Activated T-cell treated with anti-CD3 and anti-CD28 coated beads, Interleukin-2, amount 50 U/mL, for 72 hours (primary cell): ENCODE measurements at regions not wholly inside any gene's neighbourhood (a gene's known extent, or its start where the extent isn't known, plus 50 kb on each side); places are given as distances from the start of the nearest gene placed in this dataset.
A peak's percentile ranks its signal among the peaks of the same experiment; 100 is the strongest.
"Not testable (repeated sequence)": the region's sequence is repeated elsewhere in the genome, so short reads cannot be mapped to it uniquely, and the experiment has no call there.

Experiments
- ATAC-seq, 2 donors: fragments of 150-1000 bp; cut with Tn5 transposase; replicated peaks in 1 of 2; 2 replicates each; pipeline ENCODE4 v1.10.0; 2021; ENCODE audit warnings: moderate library complexity in 2 of 2, mild to moderate bottlenecking in 1 of 2
- DNase-seq, 2 donors: peaks; one replicate each; pipeline ENCODE4 v3.0.0; 2021 to 2022; ENCODE audit warnings: mixed read lengths in 1 of 2
- H3K27ac Mint-ChIP-seq: one replicate; pipeline ENCODE4 v1.8.0; 2022; ENCODE audit warnings: mild to moderate bottlenecking, moderate library complexity, mixed read lengths
- H3K27me3 Mint-ChIP-seq: one replicate; pipeline ENCODE4 v1.8.0; 2022; ENCODE audit warnings: low read depth, mixed read lengths
- H3K36me3 Mint-ChIP-seq, 2 donors: one replicate each; pipeline ENCODE4 v1.8.0; 2022; ENCODE audit warnings: mixed read lengths in 2 of 2, mild to moderate bottlenecking in 1 of 2; ENCODE audit not compliant: insufficient read depth in 2 of 2
- H3K4me1 Mint-ChIP-seq: one replicate; pipeline ENCODE4 v1.8.0; 2022; ENCODE audit warnings: low read depth, mixed read lengths
- H3K4me3 Mint-ChIP-seq, 2 donors: one replicate each; pipeline ENCODE4 v1.8.0; 2022; ENCODE audit warnings: mild to moderate bottlenecking in 2 of 2, mixed read lengths in 2 of 2, moderate library complexity in 2 of 2
- H3K9me3 Mint-ChIP-seq, 2 donors: one replicate each; pipeline ENCODE4 v1.8.0; 2022; ENCODE audit warnings: mixed read lengths in 2 of 2

GRCh38 chr1:149240530-149240929 lies 137.2 kb upstream of the NBPF9 start:
- not testable (repeated sequence) for H3K27ac Mint-ChIP-seq, H3K36me3 Mint-ChIP-seq, ATAC-seq, DNase-seq, H3K9me3 Mint-ChIP-seq, H3K27me3 Mint-ChIP-seq, H3K4me3 Mint-ChIP-seq, H3K4me1 Mint-ChIP-seq

- not testable (repeated sequence) for H3K27me3 Mint-ChIP-seq, H3K36me3 Mint-ChIP-seq, H3K9me3 Mint-ChIP-seq, ATAC-seq, H3K27ac Mint-ChIP-seq, DNase-seq, H3K4me3 Mint-ChIP-seq, H3K4me1 Mint-ChIP-seq
Measured at GRCh38 chr1:149241272-149241671, 137.9 kb upstream of the NBPF9 start.

GRCh38 chr1:149243572-149243971 lies 140.2 kb upstream of the NBPF9 start:
- not testable (repeated sequence) for H3K27ac Mint-ChIP-seq, H3K27me3 Mint-ChIP-seq

DNA sequence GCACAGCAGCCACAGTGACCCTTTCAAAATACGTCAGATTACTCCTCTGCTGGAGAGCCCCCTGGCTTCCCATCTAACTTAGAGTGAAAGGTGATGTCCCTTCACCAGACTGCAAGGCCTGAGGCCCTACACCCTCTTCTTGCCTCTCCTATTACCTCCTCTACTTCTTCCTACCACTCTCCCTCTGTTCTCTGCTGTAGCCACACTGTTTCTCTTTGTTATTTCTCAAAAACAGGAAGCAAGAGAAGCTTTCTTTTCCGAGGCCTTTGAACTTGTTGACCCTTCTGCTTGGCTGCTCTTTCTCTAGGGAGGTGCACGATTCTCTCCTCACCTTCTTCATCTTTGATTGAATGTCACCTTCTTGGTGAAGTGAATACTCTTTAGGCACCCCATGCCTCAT lies 141.3 kb upstream of the NBPF9 start:
- H3K9me3 Mint-ChIP-seq, H3K36me3 Mint-ChIP-seq, H3K4me1 Mint-ChIP-seq, H3K4me3 Mint-ChIP-seq, H3K27ac Mint-ChIP-seq, H3K27me3 Mint-ChIP-seq, ATAC-seq, DNase-seq: not testable (repeated sequence)

More at GRCh38 chr1:149243572-149243971, 140.2 kb upstream of the NBPF9 start:
- not testable (repeated sequence) for H3K4me3 Mint-ChIP-seq, H3K9me3 Mint-ChIP-seq, DNase-seq, H3K36me3 Mint-ChIP-seq, H3K4me1 Mint-ChIP-seq, ATAC-seq

- H3K27me3 Mint-ChIP-seq, H3K4me3 Mint-ChIP-seq, H3K9me3 Mint-ChIP-seq, H3K4me1 Mint-ChIP-seq, H3K36me3 Mint-ChIP-seq, DNase-seq, ATAC-seq, H3K27ac Mint-ChIP-seq: not testable (repeated sequence)
Measured at GRCh38 chr1:149246212-149246611, 142.9 kb upstream of the NBPF9 start.

DNA sequence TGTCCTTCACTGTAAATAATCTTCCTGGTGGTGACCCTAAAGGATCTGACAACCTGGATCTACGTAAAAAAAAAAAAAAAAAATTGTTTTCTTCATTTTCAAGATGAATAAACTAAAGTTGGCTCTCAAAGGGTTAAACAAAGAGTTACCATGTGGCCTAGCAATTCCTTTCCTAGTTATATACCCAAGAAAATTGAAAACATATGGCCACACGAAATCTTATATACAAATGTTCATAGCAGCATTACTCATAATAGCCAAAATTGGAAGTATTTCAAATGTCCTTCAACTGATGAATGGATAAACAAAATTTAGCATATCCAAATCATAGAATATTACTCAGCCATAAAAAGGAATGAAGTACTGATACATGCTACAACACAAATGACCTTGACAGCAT lies 145.3 kb upstream of the NBPF9 start:
- H3K9me3 Mint-ChIP-seq, H3K36me3 Mint-ChIP-seq, H3K4me1 Mint-ChIP-seq, H3K4me3 Mint-ChIP-seq, DNase-seq, ATAC-seq, H3K27me3 Mint-ChIP-seq, H3K27ac Mint-ChIP-seq: not testable (repeated sequence)

GRCh38 chr1:149249850-149250467 lies 146.6 kb upstream of the NBPF9 start:
- H3K4me1 Mint-ChIP-seq, H3K27me3 Mint-ChIP-seq, ATAC-seq, H3K4me3 Mint-ChIP-seq, H3K9me3 Mint-ChIP-seq, DNase-seq, H3K36me3 Mint-ChIP-seq, H3K27ac Mint-ChIP-seq: not testable (repeated sequence)

DNA sequence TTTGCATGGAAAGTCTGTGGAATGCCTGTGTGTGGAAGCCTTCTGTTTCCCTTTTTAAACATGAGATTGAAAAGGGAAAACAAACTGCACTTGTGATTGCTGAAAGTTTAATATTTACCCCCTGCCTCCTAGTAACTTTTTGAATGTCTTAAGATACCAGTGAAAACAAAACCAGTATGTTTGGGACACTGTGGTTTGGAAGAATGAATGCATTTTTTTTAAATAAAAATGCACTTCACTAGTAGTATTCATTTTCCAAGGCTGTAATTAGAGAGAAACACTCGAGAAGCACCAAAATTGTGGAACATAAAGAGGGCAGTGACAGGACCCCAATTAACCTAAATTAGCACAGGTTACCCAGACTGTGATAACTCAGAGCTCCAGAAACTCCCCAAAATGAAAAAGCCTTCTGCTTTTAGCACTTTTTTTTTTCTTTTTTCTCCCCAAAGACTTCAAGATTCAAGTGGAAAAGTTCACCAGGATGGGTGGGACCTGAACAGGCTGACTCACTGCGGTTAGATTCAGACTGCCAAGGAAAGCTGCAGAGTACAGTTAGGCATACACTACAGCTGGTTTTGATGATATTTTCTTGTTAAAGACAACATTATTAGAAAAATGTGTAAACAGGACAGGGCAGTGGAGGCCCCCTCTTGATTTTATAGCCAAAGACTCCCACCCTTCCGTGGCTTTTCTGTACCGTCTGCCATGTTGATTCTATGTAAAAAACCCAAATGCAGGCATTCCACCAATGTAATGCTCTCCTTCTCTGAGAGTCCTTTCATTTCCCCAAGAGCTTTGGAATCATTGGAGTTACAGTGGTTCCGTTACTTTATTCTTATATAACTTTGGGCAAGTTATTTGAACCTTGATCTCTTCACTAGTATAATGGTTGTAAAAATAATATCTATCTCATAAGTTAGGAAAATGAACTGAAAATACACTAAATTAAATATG lies 151.8 kb upstream of the NBPF9 start:
- H3K4me3 Mint-ChIP-seq, H3K27ac Mint-ChIP-seq, H3K9me3 Mint-ChIP-seq, ATAC-seq, H3K4me1 Mint-ChIP-seq, H3K36me3 Mint-ChIP-seq, DNase-seq, H3K27me3 Mint-ChIP-seq: not testable (repeated sequence)

DNA sequence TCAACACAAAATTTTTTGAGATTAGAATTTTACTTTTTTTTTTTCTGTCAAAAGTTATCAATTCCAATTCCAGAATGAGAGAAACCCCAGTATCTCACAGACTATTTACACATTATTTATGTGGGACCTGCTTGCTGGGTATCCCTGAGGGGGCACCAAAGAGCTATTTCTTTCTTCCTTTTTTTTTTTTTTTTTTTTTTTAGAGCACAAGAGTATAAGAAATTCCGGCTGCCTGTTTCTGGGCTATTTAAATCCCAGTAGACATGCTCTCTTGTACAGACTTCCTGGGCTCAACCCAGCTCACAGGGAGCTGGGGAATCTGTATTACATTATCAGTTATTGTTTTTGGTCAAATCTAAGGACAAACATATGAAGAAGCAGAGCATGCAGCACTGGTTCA lies 156.9 kb upstream of the NBPF9 start:
- not testable (repeated sequence) for H3K36me3 Mint-ChIP-seq, H3K27me3 Mint-ChIP-seq, H3K4me3 Mint-ChIP-seq, DNase-seq, ATAC-seq, H3K9me3 Mint-ChIP-seq, H3K27ac Mint-ChIP-seq, H3K4me1 Mint-ChIP-seq

DNA sequence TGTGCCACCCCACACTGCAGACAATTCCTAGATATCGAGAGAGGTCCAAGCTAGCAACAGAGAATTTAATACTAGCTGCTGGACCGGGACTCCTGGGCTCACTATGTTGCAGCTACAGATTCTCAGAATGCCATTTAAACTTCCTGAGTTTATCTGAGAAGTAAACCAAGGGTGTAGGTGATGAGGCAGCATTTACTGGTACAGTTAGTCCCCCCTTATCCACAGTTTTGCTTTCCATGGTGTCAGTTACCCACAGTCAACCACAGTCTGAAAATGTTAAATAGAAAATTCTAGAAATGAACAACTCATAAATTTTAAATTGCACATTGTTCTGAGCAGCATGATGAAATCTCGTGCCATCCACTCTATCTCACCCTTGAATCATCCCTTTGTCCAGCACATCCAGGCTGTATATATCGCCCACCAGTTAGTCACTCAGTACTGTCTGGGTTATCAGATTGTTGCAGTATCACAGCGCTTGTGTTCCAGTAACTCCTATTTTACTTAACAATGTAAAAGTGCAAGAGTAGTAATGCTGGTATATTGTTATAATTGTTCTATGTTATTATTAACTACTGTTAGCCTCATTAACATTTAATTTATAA lies 157.5 kb upstream of the NBPF9 start:
- not testable (repeated sequence) for H3K4me3 Mint-ChIP-seq, H3K4me1 Mint-ChIP-seq, H3K27me3 Mint-ChIP-seq, DNase-seq, H3K27ac Mint-ChIP-seq, H3K9me3 Mint-ChIP-seq, H3K36me3 Mint-ChIP-seq
- ATAC-seq, result peak; percentile 99

DNA sequence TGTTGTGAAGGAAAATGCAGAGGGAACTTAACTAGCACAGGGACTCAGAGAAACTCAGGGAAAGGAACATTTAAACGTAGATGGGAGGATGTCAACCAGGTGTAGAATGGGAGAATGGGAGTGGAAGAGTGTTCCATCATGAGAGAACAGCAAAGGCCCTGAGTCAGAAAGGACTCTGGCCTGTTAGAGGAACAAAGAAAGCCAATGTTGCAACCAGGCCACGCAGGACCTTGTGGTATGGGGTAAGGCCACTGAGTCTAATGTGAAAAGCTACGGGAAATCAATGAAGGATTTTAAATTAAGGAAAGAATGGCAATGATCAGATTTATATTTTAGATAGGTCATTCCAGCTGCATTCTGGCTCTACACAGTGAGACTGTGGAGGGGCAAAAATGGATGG lies 163.9 kb upstream of the NBPF9 start:
- not testable (repeated sequence) for H3K4me1 Mint-ChIP-seq, H3K4me3 Mint-ChIP-seq, H3K9me3 Mint-ChIP-seq, H3K27me3 Mint-ChIP-seq, ATAC-seq, DNase-seq, H3K36me3 Mint-ChIP-seq, H3K27ac Mint-ChIP-seq

DNA sequence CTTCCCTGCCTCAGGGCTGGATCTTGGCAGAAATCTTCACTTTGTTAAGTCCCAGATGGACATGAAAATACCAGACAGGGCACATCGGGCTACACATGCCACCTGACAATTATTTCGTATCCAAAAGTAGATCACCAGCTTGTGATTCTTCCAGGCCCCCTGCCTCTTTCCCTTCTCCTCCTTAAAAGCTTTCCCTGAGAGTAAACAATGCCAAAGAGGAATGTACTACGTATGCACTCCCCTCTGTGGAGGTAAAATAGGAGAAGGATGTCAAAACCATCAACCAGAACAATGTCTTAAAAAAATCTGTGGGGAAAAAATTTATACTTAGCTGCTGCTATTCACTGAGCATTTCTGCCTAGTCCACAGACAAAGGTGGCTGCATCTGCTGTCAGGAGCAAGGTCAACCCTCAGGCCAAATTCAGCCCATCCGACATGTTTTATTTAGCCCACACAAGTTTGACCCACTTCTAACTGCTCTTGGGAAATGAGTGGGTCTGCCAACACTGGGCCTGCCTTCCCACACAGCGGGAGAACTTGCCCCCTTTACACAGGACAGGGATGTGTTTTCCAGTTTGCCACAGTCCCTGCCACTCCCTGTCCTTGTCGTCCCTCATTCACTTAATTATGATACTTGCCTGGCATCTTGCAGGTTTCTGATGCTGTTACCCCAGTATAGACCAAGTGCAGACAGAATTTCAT lies 165.8 kb upstream of the NBPF9 start:
- not testable (repeated sequence) for H3K4me1 Mint-ChIP-seq, H3K36me3 Mint-ChIP-seq, H3K4me3 Mint-ChIP-seq

GRCh38 chr1:149269833-149270232 lies 166.5 kb upstream of the NBPF9 start:
- not testable (repeated sequence) for H3K27me3 Mint-ChIP-seq, DNase-seq, H3K4me1 Mint-ChIP-seq, H3K27ac Mint-ChIP-seq, ATAC-seq, H3K36me3 Mint-ChIP-seq, H3K9me3 Mint-ChIP-seq, H3K4me3 Mint-ChIP-seq

More for the DNA sequence above, 165.8 kb upstream of the NBPF9 start:
- not testable (repeated sequence) for H3K9me3 Mint-ChIP-seq, H3K27ac Mint-ChIP-seq, DNase-seq, ATAC-seq, H3K27me3 Mint-ChIP-seq
